Endothelial cell of umbilical vein (primary cell): ENCODE measurements at regions not wholly inside any gene's neighbourhood (a gene's known extent, or its start where the extent isn't known, plus 50 kb on each side); places are given as distances from the start of the nearest gene placed in this dataset.
A peak's percentile ranks its signal among the peaks of the same experiment; 100 is the strongest.

Experiments
- BruUV-seq: library from RNA; stranded (reverse); fragments of 400-500 nt; replicated peaks from 2 replicates; lab custom pipeline; 2021; lab: Mats Ljungman, UMichigan
- CTCF ChIA-PET: fragments of 300-600, 350-600 bp; sonication (Branson Sonifier 250); formaldehyde crosslinking; loops from one replicate; lab custom pipeline; 2021; ENCODE audit warnings: antibody characterized with exemption, inconsistent platforms; lab: Charles Lee
- POLR2A ChIA-PET: fragments of 300-600, 350-600 bp; sonication (Branson Sonifier 250); formaldehyde crosslinking; loops from one replicate; lab custom pipeline; 2021; ENCODE audit warnings: antibody characterized with exemption, inconsistent platforms; lab: Charles Lee
- DNase-seq: peaks from one replicate; pipeline ENCODE4 v3.0.0-alpha.2; 2011; ENCODE audit warnings: low read depth, low spot score
- FAIRE-seq: peaks from 2 replicates; lab custom pipeline; 2011; peaks lifted over from hg19 to GRCh38; lab: Jason Lieb, UNC
- H2AFZ ChIP-seq: 2 replicates; pipeline ENCODE4 v1.6.0; 2012; ENCODE audit warnings: low read depth, low read length, control low read depth, inconsistent platforms
- H3K27ac ChIP-seq: 2 replicates; pipeline ENCODE4 v1.5.1; 2011; ENCODE audit warnings: low read depth, mild to moderate bottlenecking, control low read depth, low read length, moderate library complexity; ENCODE audit not compliant: insufficient read depth
- H3K27me3 ChIP-seq, 2 experiments: 2 replicates each; pipeline versions ENCODE4 v1.6.0 to v1.6.1; 2011; ENCODE audit warnings: low read length in 2 of 2, mixed read lengths in 1 of 2; ENCODE audit not compliant: control insufficient read depth in 2 of 2, insufficient read depth in 2 of 2
- H3K36me3 ChIP-seq, 2 experiments: 2 replicates in 1 of 2; 3 replicates in 1 of 2; pipeline ENCODE4 v1.5.1; 2011; ENCODE audit warnings: low read length in 2 of 2, mild to moderate bottlenecking in 1 of 2, moderate library complexity in 1 of 2; ENCODE audit not compliant: control insufficient read depth in 2 of 2, insufficient read depth in 2 of 2; ENCODE audit errors: extremely low read depth in 1 of 2
- H3K4me1 ChIP-seq: 3 replicates; pipeline ENCODE4 v1.5.1; 2011; ENCODE audit warnings: mild to moderate bottlenecking, low read length; ENCODE audit not compliant: control insufficient read depth, insufficient read depth; ENCODE audit errors: extremely low read depth
- H3K4me2 ChIP-seq: 2 replicates; pipeline ENCODE4 v1.6.1; 2011; ENCODE audit warnings: low read length, control low read depth, mixed read lengths; ENCODE audit not compliant: insufficient read depth
- H3K4me3 ChIP-seq, 3 experiments: fragments of 200-600 bp in 1 of 3; sonication (generic), shearing (Covaris generic) in 1 of 3; replicated peaks in 1 of 3; 2 replicates each; pipeline ENCODE4 v1.5.1; 2011 to 2016; ENCODE audit warnings: control low read depth in 3 of 3, low read length in 3 of 3, mild to moderate bottlenecking in 2 of 3, inconsistent platforms in 1 of 3, low read depth in 1 of 3, moderate library complexity in 1 of 3; ENCODE audit not compliant: insufficient read depth in 1 of 3
- H3K79me2 ChIP-seq: 2 replicates; pipeline ENCODE4 v1.6.0; 2012; ENCODE audit warnings: low read length, inconsistent platforms; ENCODE audit not compliant: control insufficient read depth, insufficient read depth
- H3K9ac ChIP-seq: replicated peaks from 2 replicates; pipeline ENCODE3; 2011; ENCODE audit warnings: low read length, control low read depth; ENCODE audit not compliant: insufficient read depth; ENCODE audit errors: extremely low read depth
- H3K9me1 ChIP-seq: replicated peaks from 3 replicates; pipeline ENCODE4 v1.6.0; 2011; ENCODE audit warnings: mild to moderate bottlenecking, low read length; ENCODE audit not compliant: control insufficient read depth, insufficient read depth; ENCODE audit errors: extremely low read depth
- H3K9me3 ChIP-seq: replicated peaks from 2 replicates; pipeline ENCODE4 v1.5.1; 2012; ENCODE audit warnings: low read length, inconsistent platforms; ENCODE audit not compliant: control insufficient read depth, insufficient read depth
- H4K20me1 ChIP-seq: replicated peaks from 2 replicates; pipeline ENCODE3; 2011; ENCODE audit warnings: mild to moderate bottlenecking, low read length; ENCODE audit not compliant: control insufficient read depth, insufficient read depth; ENCODE audit errors: extremely low read depth
- EZH2 ChIP-seq: IDR thresholded peaks from 2 replicates; pipeline ENCODE4 v1.6.1; 2012; ENCODE audit warnings: borderline replicate concordance, low read depth, mild to moderate bottlenecking, moderate library complexity, low read length, inconsistent platforms; ENCODE audit not compliant: severe bottlenecking
- JUN ChIP-seq: IDR thresholded peaks from 2 replicates; pipeline ENCODE4 v1.6.1; 2011; ENCODE audit warnings: borderline replicate concordance, low read depth; ENCODE audit not compliant: insufficient read length, insufficient read depth
- POLR2AphosphoS5 ChIP-seq: IDR thresholded peaks from 2 replicates; pipeline ENCODE4 v1.6.1; 2012; ENCODE audit warnings: low read depth, mild to moderate bottlenecking, control low read depth, low read length, moderate library complexity; ENCODE audit not compliant: insufficient read depth
- dilution Hi-C: fragments of 300-500 bp; cut with MboI; formaldehyde crosslinking; loops from one replicate; pipeline ENCODE4 v1.15.0; 2019; ENCODE audit warnings: low sequenced_read_pairs; ENCODE audit not compliant: extremely low pct_ligation_motif_present
- intact Hi-C: fragments of 100-400 bp; cut with micrococcal nuclease; formaldehyde crosslinking; loops from one replicate; pipeline ENCODE4 v1.10.0; 2022
- TF ChIP-seq, protein P1 (sequence below): IDR thresholded peaks from 2 replicates; pipeline ENCODE4 v1.6.1; 2011; ENCODE audit not compliant: insufficient read depth, insufficient read length
- TF ChIP-seq, protein P2 (sequence below), 2 donors: IDR thresholded peaks; 1 replicate in 1 of 2; 2 replicates in 1 of 2; pipeline ENCODE4 v1.5.1; 2011; ENCODE audit warnings: low read length in 2 of 2, mild to moderate bottlenecking in 2 of 2, moderate library complexity in 2 of 2, control low read depth in 1 of 2, inconsistent platforms in 1 of 2, low read depth in 1 of 2; ENCODE audit not compliant: insufficient read depth in 1 of 2; ENCODE audit errors: extremely low read depth in 1 of 2

DNA sequence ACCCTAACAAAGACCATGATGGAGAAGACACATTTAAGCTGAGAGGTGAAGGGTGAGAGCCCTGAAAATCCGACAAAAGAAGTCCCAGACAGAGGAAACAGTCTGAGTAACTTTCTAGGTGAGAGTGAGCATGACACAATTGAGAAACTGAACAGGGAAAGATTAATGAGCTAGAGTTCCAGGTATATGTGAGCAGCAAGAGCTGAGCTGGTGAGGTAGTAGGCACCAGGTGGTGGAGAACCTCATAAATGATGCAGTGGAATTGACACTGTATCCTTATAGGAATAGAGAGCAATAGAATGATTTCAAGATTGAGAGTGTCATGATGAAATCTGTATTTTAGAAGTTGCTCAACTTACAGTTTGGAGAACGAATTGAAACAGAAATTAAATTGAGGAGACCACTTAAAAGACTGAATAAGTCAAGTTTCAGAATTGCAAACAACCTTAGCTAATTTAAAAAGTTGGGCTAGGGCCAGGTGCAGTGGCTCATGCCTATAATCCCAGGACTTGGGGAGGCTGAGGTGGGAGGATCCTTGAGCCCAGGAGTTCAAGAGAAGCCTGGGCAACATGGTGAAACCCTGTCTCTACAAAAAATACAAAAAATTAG, 89.8 kb downstream of the NREP start:
- ChIA-PET CTCF (interaction anchor here (0.9 to 1.2 kb wide), 3 partner anchors 14 to 90 kb away, joined by 3 to 4 read pairs (median 3); no protein-coding TSS in a partner anchor), POLR2A (no interaction called here)
- Histone ChIP-seq H3K9me1 (no peaks in the 10 kb centered on the region), H3K79me2 (no peaks in the 10 kb centered on the region), H3K4me2 (no peak overlapping the region), H3K9me3 (no peaks in the 10 kb centered on the region), H2AFZ (no peak overlapping the region), H4K20me1 (no peaks in the 10 kb centered on the region), H3K4me1 (no peaks in the 10 kb centered on the region), H3K27me3 (no peaks in the 10 kb centered on the region), H3K27ac (no peak overlapping the region), H3K36me3 (no peaks in the 10 kb centered on the region), H3K9ac (no peak overlapping the region), H3K4me3 (no peak overlapping the region)
- FAIRE-seq, result peak; percentile 18
- dilution Hi-C loops (no loop called here), intact Hi-C loops (no loop called here)
- no peak for TF ChIP-seq EZH2
- TF ChIP-seq JUN, result no peak
- TF ChIP-seq, protein P1, sequence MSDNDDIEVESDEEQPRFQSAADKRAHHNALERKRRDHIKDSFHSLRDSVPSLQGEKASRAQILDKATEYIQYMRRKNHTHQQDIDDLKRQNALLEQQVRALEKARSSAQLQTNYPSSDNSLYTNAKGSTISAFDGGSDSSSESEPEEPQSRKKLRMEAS, result no peak
- TF ChIP-seq, protein P2, sequence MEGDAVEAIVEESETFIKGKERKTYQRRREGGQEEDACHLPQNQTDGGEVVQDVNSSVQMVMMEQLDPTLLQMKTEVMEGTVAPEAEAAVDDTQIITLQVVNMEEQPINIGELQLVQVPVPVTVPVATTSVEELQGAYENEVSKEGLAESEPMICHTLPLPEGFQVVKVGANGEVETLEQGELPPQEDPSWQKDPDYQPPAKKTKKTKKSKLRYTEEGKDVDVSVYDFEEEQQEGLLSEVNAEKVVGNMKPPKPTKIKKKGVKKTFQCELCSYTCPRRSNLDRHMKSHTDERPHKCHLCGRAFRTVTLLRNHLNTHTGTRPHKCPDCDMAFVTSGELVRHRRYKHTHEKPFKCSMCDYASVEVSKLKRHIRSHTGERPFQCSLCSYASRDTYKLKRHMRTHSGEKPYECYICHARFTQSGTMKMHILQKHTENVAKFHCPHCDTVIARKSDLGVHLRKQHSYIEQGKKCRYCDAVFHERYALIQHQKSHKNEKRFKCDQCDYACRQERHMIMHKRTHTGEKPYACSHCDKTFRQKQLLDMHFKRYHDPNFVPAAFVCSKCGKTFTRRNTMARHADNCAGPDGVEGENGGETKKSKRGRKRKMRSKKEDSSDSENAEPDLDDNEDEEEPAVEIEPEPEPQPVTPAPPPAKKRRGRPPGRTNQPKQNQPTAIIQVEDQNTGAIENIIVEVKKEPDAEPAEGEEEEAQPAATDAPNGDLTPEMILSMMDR (IDR thresholded peaks at IDR 0.05; ENCODE audit: extremely low read depth in 1 of 2, insufficient read depth in 1 of 2, low read depth in 1 of 2, low read length in 2 of 2), result no peak
- TF ChIP-seq POLR2AphosphoS5, result no peak
- no peak for DNase-seq
- no TSS peak for BruUV-seq
